Body of pancreas (tissue), 4 donors: ENCODE measurements at regions not wholly inside any gene's neighbourhood (a gene's known extent, or its start where the extent isn't known, plus 50 kb on each side); places are given as distances from the start of the nearest gene placed in this dataset.

Source experiments
- ATAC-seq: fragments of 150-250 bp; one replicate; pipeline ENCODE4 v1.9.1; 2016
- DNase-seq, 4 donors: peaks; one replicate each; pipeline ENCODE4 v3.0.0-alpha.2; 2019
- H3K27ac ChIP-seq, 4 donors: fragments of 200-600 bp; sonication (generic); 1 replicate in 3 of 4; 2 replicates in 1 of 4; pipeline versions ENCODE4 v1.5.1 to v1.6.1; 2016 to 2019; ENCODE audit warnings: mild to moderate bottlenecking in 1 of 4, mixed read lengths in 1 of 4, moderate library complexity in 1 of 4
- H3K27me3 ChIP-seq, 2 donors: fragments of 200-600 bp; sonication (generic); one replicate each; pipeline ENCODE4 v1.6.0; 2016; ENCODE audit warnings: mild to moderate bottlenecking in 1 of 2
- H3K36me3 ChIP-seq, 2 donors: fragments of 200-600 bp; sonication (generic); replicated peaks in 1 of 2; 2 replicates each; pipeline ENCODE4 v1.5.1; 2016; ENCODE audit warnings: low read depth in 2 of 2; ENCODE audit not compliant: insufficient read depth in 1 of 2
- H3K4me1 ChIP-seq: fragments of 200-600 bp; sonication (generic); one replicate; pipeline ENCODE4 v1.6.0; 2016
- H3K4me3 ChIP-seq, 2 donors: fragments of 200-600 bp; sonication (generic); 1 replicate in 1 of 2; 2 replicates in 1 of 2; pipeline ENCODE4 v1.5.1; 2016 to 2019
- H3K9me3 ChIP-seq, 3 donors: fragments of 200-600 bp; sonication (generic); 1 replicate in 2 of 3; 2 replicates in 1 of 3; pipeline ENCODE4 v1.5.1; 2016
- POLR2A ChIP-seq, 3 donors: fragments of 450-650 bp; IDR thresholded peaks; one replicate each; pipeline ENCODE4 v1.6.1; 2016; ENCODE audit warnings: antibody characterized with exemption in 3 of 3, mild to moderate bottlenecking in 2 of 3
- WGBS, 2 donors: methylation state at CpG; one replicate each; pipeline ENCODE4 v1.1.5; 2017; 5-methylcytosine and 5-hydroxymethylcytosine counted together
- intact Hi-C: fragments of 100-400 bp; cut with DNase I; formaldehyde crosslinking; loops from one replicate; pipeline ENCODE4 v1.15.1; 2023
- TF ChIP-seq, protein P1 (sequence below), 7 experiments: fragments of 450-650 bp in 4 of 7; fragments of 200-600 bp in 3 of 7; sonication (generic) in 3 of 7; IDR thresholded peaks; one replicate each; pipeline ENCODE4 v1.5.1; 2016 to 2019; ENCODE audit warnings: antibody characterized with exemption in 7 of 7

- Histone ChIP-seq H3K36me3 (no peaks in the 10 kb centered on the region), H3K4me1 (no peaks in the 10 kb centered on the region), H3K27ac (no peak overlapping the region), H3K27me3 (no peaks in the 10 kb centered on the region), H3K9me3 (no peaks in the 10 kb centered on the region), H3K4me3 (no peak overlapping the region)
- no peak for ATAC-seq
- intact Hi-C loops, result no loop called here
- TF ChIP-seq, protein P1, sequence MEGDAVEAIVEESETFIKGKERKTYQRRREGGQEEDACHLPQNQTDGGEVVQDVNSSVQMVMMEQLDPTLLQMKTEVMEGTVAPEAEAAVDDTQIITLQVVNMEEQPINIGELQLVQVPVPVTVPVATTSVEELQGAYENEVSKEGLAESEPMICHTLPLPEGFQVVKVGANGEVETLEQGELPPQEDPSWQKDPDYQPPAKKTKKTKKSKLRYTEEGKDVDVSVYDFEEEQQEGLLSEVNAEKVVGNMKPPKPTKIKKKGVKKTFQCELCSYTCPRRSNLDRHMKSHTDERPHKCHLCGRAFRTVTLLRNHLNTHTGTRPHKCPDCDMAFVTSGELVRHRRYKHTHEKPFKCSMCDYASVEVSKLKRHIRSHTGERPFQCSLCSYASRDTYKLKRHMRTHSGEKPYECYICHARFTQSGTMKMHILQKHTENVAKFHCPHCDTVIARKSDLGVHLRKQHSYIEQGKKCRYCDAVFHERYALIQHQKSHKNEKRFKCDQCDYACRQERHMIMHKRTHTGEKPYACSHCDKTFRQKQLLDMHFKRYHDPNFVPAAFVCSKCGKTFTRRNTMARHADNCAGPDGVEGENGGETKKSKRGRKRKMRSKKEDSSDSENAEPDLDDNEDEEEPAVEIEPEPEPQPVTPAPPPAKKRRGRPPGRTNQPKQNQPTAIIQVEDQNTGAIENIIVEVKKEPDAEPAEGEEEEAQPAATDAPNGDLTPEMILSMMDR (IDR thresholded peaks at IDR 0.05), result no peak
- TF ChIP-seq POLR2A (IDR thresholded peaks at IDR 0.05), result no peak
- DNase-seq, result no peak
- WGBS, 2 donors, result 85 to 86% methylated on average over 13 of the region's 13 CpGs
Observed at GRCh38 chr17:71966459-71967313, 154.1 kb upstream of the SOX9 start.

DNA sequence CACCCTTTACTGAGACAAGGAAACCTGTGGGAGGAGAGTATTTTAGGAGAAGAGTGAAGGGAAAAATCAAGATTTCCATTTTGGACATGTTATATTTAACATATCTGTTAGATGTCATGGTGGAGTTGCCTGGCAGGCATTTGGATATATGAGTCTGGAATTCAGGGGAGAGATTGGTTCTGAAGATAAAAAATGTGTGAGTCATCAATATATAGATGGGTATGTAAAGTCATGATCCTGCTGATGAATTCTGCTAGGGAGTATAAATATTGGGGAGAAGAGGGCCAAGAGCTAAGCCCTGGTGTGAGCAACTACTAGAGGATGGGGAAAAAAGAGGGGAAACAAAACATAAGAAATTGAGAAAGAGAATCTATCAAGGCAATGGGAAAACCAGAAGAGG is 151.3 kb upstream of the SOX9 start:
- Histone ChIP-seq H3K9me3 (no peaks in the 10 kb centered on the region), H3K36me3 (no peaks in the 10 kb centered on the region), H3K27ac (no peak overlapping the region), H3K27me3 (no peaks in the 10 kb centered on the region), H3K4me1 (no peaks in the 10 kb centered on the region), H3K4me3 (no peak overlapping the region)
- ATAC-seq, result no peak
- intact Hi-C loops, result no loop called here
- no peak for DNase-seq
- TF ChIP-seq, protein P1 (IDR thresholded peaks at IDR 0.05), result no peak
- no peak for TF ChIP-seq POLR2A (IDR thresholded peaks at IDR 0.05)

- Histone ChIP-seq H3K27ac (no peak overlapping the region), H3K4me1 (no peaks in the 10 kb centered on the region), H3K9me3 (no peaks in the 10 kb centered on the region), H3K27me3 (no peaks in the 10 kb centered on the region), H3K4me3 (no peak overlapping the region), H3K36me3 (no peaks in the 10 kb centered on the region)
- TF ChIP-seq POLR2A (IDR thresholded peaks at IDR 0.05), result no peak
- TF ChIP-seq, protein P1 (IDR thresholded peaks at IDR 0.05), result no peak
- no peak for ATAC-seq
- WGBS, 2 donors, result 84 to 90% methylated on average over 1 of the region's 1 CpG
- no peak for DNase-seq
- intact Hi-C loops, result no loop called here
Observed at GRCh38 chr17:71970312-71970711, 150.5 kb upstream of the SOX9 start.

DNA sequence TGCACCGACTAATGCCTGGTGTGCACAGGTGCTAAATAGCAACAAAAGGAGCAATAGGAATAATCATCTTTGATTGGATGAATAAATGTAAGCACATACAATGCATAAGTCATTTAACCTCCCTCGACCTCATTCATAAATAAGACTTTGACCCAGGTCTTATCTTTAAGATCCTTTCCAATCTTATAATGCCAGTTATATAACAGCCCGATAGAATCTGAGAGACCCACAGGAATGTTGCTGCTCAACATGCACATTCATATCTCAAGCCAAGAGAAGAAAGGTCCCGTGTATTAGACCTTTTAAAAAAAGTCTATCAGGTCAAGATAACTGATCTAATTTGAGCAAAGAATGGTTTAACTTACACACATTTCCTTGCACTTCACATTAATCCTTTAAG is 146.8 kb upstream of the SOX9 start:
- H3K36me3 ChIP-seq, result no peaks in the 10 kb centered on the region
- 51 to 59% methylated on average over 4 of the region's 4 CpGs for whole genome bisulfite sequencing, 2 donors
- no peak overlapping the region for H3K27ac ChIP-seq
- DNase-seq (no peak), ATAC-seq (no peak)
- no peak overlapping the region for H3K4me3 ChIP-seq
- TF ChIP-seq, protein P1 (IDR thresholded peaks at IDR 0.05), result no peak
- TF ChIP-seq POLR2A (IDR thresholded peaks at IDR 0.05), result no peak
- no peaks in the 10 kb centered on the region for H3K9me3 ChIP-seq
- intact Hi-C loops, result no loop called here
- no peaks in the 10 kb centered on the region for H3K27me3 ChIP-seq
- H3K4me1 ChIP-seq, result no peaks in the 10 kb centered on the region

DNA sequence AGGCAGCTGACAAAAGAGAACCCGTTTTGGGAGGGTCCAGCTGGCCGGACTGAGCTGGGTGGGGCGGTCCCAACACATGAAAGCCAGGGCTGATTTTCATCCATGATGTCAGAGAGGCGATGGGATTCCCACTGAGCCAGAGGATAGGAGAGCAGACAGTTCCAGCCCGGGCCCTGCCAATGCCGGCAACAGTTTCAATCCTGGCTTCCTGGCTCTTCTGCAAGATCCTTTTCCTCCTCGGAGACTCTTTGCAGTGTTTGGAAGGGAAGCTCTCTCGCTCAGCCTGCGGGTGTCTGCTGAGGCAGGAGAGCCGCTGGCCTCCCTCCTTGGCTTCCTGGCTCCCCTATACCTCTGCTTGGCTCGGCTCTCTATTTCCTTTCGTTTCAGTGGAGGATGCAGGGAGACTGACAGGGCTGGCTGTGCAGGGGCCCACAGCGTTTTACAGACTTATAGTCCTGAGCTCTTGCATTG is 145.5 kb upstream of the SOX9 start:
- Histone ChIP-seq H3K9me3 (no peaks in the 10 kb centered on the region), H3K4me1 (no peaks in the 10 kb centered on the region), H3K27ac (peak overlapping the region in 1 of 4 donors; percentile 9), H3K4me3 (no peak overlapping the region), H3K27me3 (no peaks in the 10 kb centered on the region), H3K36me3 (no peaks in the 10 kb centered on the region)
- ATAC-seq (peak; percentile 33), DNase-seq (peak in 3 of 4 donors; percentile 6 to 13 (median 13))
- TF ChIP-seq, protein P1 (IDR thresholded peaks at IDR 0.05), result no peak
- no peak for TF ChIP-seq POLR2A (IDR thresholded peaks at IDR 0.05)
- intact Hi-C loops, result no loop called here
- WGBS, 2 donors, result 62% methylated on average over 13 of the region's 13 CpGs
